Ovary (tissue), 3 donors: ENCODE measurements at regions not wholly inside any gene's neighbourhood (a gene's known extent, or its start where the extent isn't known, plus 50 kb on each side); places are given as distances from the start of the nearest gene placed in this dataset.

Source experiments
- EP300 ChIP-seq: sonication (generic); formaldehyde crosslinking; IDR thresholded peaks from one replicate; pipeline ENCODE4 v1.6.1; 2017; ENCODE audit warnings: antibody characterized with exemption
- POLR2A ChIP-seq: fragments of 450-650 bp; IDR thresholded peaks from one replicate; pipeline ENCODE4 v1.6.1; 2017; ENCODE audit warnings: antibody characterized with exemption, mild to moderate bottlenecking, moderate library complexity
- TF ChIP-seq, protein P1 (sequence below), 3 donors: fragments of 450-650 bp in 2 of 3; fragments of 200-600 bp in 1 of 3; IDR thresholded peaks; one replicate each; pipeline versions ENCODE4 v1.5.1 to v1.8.0; 2016 to 2022; ENCODE audit warnings: antibody characterized with exemption in 3 of 3, mild to moderate bottlenecking in 1 of 3
- donor health status: DM: no; HTN: no; CAD: no.

DNA sequence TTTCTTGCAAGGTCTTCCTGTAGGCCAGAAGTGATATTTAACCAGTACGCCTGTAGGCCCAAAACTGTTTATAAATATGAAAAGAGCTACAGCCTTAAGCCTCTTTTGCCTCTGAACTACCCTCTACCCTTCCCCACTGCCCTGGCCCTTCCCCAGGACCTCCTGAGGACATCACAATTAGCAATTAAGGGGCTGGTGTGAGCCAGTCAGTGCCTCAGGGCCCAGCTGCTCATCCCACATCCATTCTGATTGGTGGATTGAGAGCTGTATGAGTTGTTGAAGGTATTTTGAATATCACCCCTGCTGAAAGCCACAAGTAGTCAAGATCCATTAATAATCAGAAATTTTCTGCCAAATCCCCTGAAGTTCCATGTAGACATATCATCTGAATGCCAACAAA lies 126.3 kb upstream of the TACR1 start:
- TF ChIP-seq, protein P1, sequence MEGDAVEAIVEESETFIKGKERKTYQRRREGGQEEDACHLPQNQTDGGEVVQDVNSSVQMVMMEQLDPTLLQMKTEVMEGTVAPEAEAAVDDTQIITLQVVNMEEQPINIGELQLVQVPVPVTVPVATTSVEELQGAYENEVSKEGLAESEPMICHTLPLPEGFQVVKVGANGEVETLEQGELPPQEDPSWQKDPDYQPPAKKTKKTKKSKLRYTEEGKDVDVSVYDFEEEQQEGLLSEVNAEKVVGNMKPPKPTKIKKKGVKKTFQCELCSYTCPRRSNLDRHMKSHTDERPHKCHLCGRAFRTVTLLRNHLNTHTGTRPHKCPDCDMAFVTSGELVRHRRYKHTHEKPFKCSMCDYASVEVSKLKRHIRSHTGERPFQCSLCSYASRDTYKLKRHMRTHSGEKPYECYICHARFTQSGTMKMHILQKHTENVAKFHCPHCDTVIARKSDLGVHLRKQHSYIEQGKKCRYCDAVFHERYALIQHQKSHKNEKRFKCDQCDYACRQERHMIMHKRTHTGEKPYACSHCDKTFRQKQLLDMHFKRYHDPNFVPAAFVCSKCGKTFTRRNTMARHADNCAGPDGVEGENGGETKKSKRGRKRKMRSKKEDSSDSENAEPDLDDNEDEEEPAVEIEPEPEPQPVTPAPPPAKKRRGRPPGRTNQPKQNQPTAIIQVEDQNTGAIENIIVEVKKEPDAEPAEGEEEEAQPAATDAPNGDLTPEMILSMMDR (IDR thresholded peaks at IDR 0.05) = no peak
- no peak for TF ChIP-seq POLR2A
- TF ChIP-seq EP300 = no peak
